WI38 (cell line): ENCODE measurements at regions not wholly inside any gene's neighbourhood (a gene's known extent, or its start where the extent isn't known, plus 50 kb on each side); places are given as distances from the start of the nearest gene placed in this dataset.
"Not testable (repeated sequence)": the region's sequence is repeated elsewhere in the genome, so short reads cannot be mapped to it uniquely, and the experiment has no call there.

Experiments used
- H3K4me3 ChIP-seq: 2 replicates; pipeline ENCODE4 v1.5.1; 2011; ENCODE audit warnings: low read depth, mild to moderate bottlenecking, control low read depth, low read length
- CTCF ChIP-seq: IDR thresholded peaks from 2 replicates; pipeline ENCODE4 v1.5.1; 2012; ENCODE audit warnings: low read depth, mild to moderate bottlenecking, control low read depth, low read length

- no peak for TF ChIP-seq CTCF
- no peak overlapping the region for H3K4me3 ChIP-seq
Measured at GRCh38 chr14:71426001-71426400, 506.2 kb upstream of the RGS6 start.

- H3K4me3 ChIP-seq: no peak overlapping the region
- no peak for TF ChIP-seq CTCF
Measured at GRCh38 chr14:71429902-71430301, 502.3 kb upstream of the RGS6 start.

- H3K4me3 ChIP-seq: no peak overlapping the region
Measured at GRCh38 chr14:71430321-71430677, 501.9 kb upstream of the RGS6 start.

GRCh38 chr14:71430678-71431376, 501.4 kb upstream of the RGS6 start:
- TF ChIP-seq CTCF: no peak
- no peak overlapping the region for H3K4me3 ChIP-seq

More at GRCh38 chr14:71430321-71430677, 501.9 kb upstream of the RGS6 start:
- no peak for TF ChIP-seq CTCF

- no peak for TF ChIP-seq CTCF
Measured at GRCh38 chr14:71432334-71433110, 499.7 kb upstream of the RGS6 start.

GRCh38 chr14:71433303-71433702, 498.9 kb upstream of the RGS6 start:
- no peak overlapping the region for H3K4me3 ChIP-seq
- TF ChIP-seq CTCF: no peak

More at GRCh38 chr14:71432334-71433110, 499.7 kb upstream of the RGS6 start:
- H3K4me3 ChIP-seq: no peak overlapping the region

- H3K4me3 ChIP-seq: not testable (repeated sequence)
Measured at GRCh38 chr14:71435641-71436040, 496.6 kb upstream of the RGS6 start.
